GM12878 (cell line): ENCODE measurements at regions not wholly inside any gene's neighbourhood (a gene's known extent, or its start where the extent isn't known, plus 50 kb on each side); places are given as distances from the start of the nearest gene placed in this dataset.

ENCODE experiments used
- ATAC-seq: fragments of 200-7000 bp; cut with Tn5 transposase; 3 replicates; pipeline ENCODE4 v1.9.1; 2020; ENCODE audit warnings: mild to moderate bottlenecking, moderate library complexity
- BruUV-seq: library from RNA; stranded (reverse); fragments of 400-500 nt; replicated peaks from 2 replicates; lab custom pipeline; 2021; lab: Mats Ljungman, UMichigan
- CTCF ChIA-PET: fragments of 300-600 bp; sonication (Branson Sonifier 250); formaldehyde crosslinking; extraction: SDS; loops from one replicate; lab custom pipeline; 2021; ENCODE audit warnings: inconsistent platforms; lab: Yijun Ruan, JAX
- POLR2A ChIA-PET: fragments of 350-600 bp; formaldehyde crosslinking; extraction: SDS; loops from one replicate; lab custom pipeline; 2021; ENCODE audit warnings: inconsistent platforms; lab: Charles Lee
- RAD21 ChIA-PET: fragments of 300-600 bp; sonication (Branson Sonifier 250); formaldehyde crosslinking; loops from one replicate; lab custom pipeline; 2023; ENCODE audit warnings: antibody characterized with exemption; ENCODE audit not compliant: unreplicated experiment; lab: Charles Lee
- SMC1A ChIA-PET: fragments of 300-600 bp; sonication (Branson Sonifier 250); formaldehyde crosslinking; loops from one replicate; lab custom pipeline; 2023; ENCODE audit not compliant: unreplicated experiment, uncharacterized antibody; lab: Charles Lee
- DNase-seq: peaks from one replicate; pipeline ENCODE4 v3.0.0-alpha.2; 2011; ENCODE audit warnings: low read depth, low spot score
- FAIRE-seq: peaks from 3 replicates; lab custom pipeline; 2011; peaks lifted over from hg19 to GRCh38; lab: Jason Lieb, UNC
- H2AFZ ChIP-seq: 2 replicates; pipeline ENCODE4 v1.6.0; 2011; ENCODE audit warnings: low read depth, low read length, control low read depth; ENCODE audit not compliant: control insufficient read depth
- H3K27ac ChIP-seq: 2 replicates; pipeline ENCODE4 v1.5.1; 2011; ENCODE audit warnings: control low read depth; ENCODE audit not compliant: control insufficient read depth, insufficient read depth
- H3K27me3 ChIP-seq, 2 experiments: replicated peaks in 1 of 2; 2 replicates each; pipeline versions ENCODE4 v1.6.0 to v1.6.1; 2011; ENCODE audit warnings: low read length in 1 of 2; ENCODE audit not compliant: control insufficient read depth in 2 of 2, insufficient read depth in 2 of 2
- H3K36me3 ChIP-seq, 2 experiments: 2 replicates each; pipeline ENCODE4 v1.5.1; 2011; ENCODE audit warnings: low read length in 1 of 2; ENCODE audit not compliant: control insufficient read depth in 2 of 2, insufficient read depth in 2 of 2
- H3K4me1 ChIP-seq: 2 replicates; pipeline ENCODE4 v1.6.1; 2011; ENCODE audit warnings: mild to moderate bottlenecking, low read length, moderate library complexity, mixed read lengths; ENCODE audit not compliant: control insufficient read depth, insufficient read depth
- H3K4me2 ChIP-seq: 2 replicates; pipeline ENCODE4 v1.6.0; 2011; ENCODE audit warnings: control low read depth; ENCODE audit not compliant: control insufficient read depth, insufficient read depth
- H3K4me3 ChIP-seq: fragments of 200-600 bp; sonication (generic); 2 replicates; pipeline ENCODE4 v1.5.1; 2016
- H3K79me2 ChIP-seq: 2 replicates; pipeline ENCODE4 v1.6.0; 2011; ENCODE audit warnings: low read length; ENCODE audit not compliant: control insufficient read depth, insufficient read depth
- H3K9ac ChIP-seq: 2 replicates; pipeline ENCODE4 v1.8.0; 2011; ENCODE audit warnings: low read length, control low read depth, mixed read lengths; ENCODE audit not compliant: control insufficient read depth, insufficient read depth
- H3K9me3 ChIP-seq: replicated peaks from 3 replicates; pipeline ENCODE4 v1.5.1; 2011; ENCODE audit warnings: mild to moderate bottlenecking, low read length; ENCODE audit not compliant: control insufficient read depth, insufficient read depth
- H4K20me1 ChIP-seq: 2 replicates; pipeline ENCODE4 v1.6.0; 2011; ENCODE audit not compliant: control insufficient read depth, insufficient read depth
- CBX5 ChIP-seq: sonication (generic); IDR thresholded peaks from 2 replicates; pipeline ENCODE4 v1.6.1; 2016; ENCODE audit warnings: low read depth, moderate library complexity, mild to moderate bottlenecking, inconsistent platforms
- EGR1 ChIP-seq, 2 experiments: IDR thresholded peaks; 1 replicate in 1 of 2; 2 replicates in 1 of 2; pipeline ENCODE4 v1.6.1; 2011 to 2012; ENCODE audit warnings: low read depth in 2 of 2, low read length in 2 of 2, borderline replicate concordance in 1 of 2, mild to moderate bottlenecking in 1 of 2, moderate library complexity in 1 of 2
- GABPA ChIP-seq: IDR thresholded peaks from 2 replicates; pipeline ENCODE4 v1.6.1; 2014; ENCODE audit warnings: antibody characterized with exemption, low read depth, mild to moderate bottlenecking, inconsistent platforms
- GATAD2B ChIP-seq: fragments of 450-650 bp; conservative IDR thresholded peaks from 2 replicates; pipeline ENCODE4 v1.6.1; 2017; ENCODE audit warnings: low read depth, mild to moderate bottlenecking, moderate library complexity
- HDGF ChIP-seq: fragments of 450-650 bp; IDR thresholded peaks from 2 replicates; pipeline ENCODE4 v1.6.1; 2016; ENCODE audit warnings: antibody characterized with exemption
- KDM1A ChIP-seq: fragments of 200-600 bp; sonication (generic); IDR thresholded peaks from 2 replicates; pipeline ENCODE4 v1.6.1; 2016; ENCODE audit warnings: borderline replicate concordance
- MXI1 ChIP-seq: fragments of 150-350 bp; IDR thresholded peaks from 2 replicates; pipeline ENCODE4 v1.6.1; 2011; ENCODE audit warnings: low read depth, mild to moderate bottlenecking, inconsistent platforms, low read length, improper control_type of control experiment
- NFYA ChIP-seq: IDR thresholded peaks from 2 replicates; pipeline ENCODE4 v1.6.1; 2011; ENCODE audit warnings: low read depth, mild to moderate bottlenecking, low read length, improper control_type of control experiment, borderline replicate concordance
- PAX5 ChIP-seq: IDR thresholded peaks from 2 replicates; pipeline ENCODE4 v1.6.1; 2011; ENCODE audit warnings: low read depth, low read length, borderline replicate concordance
- PBX3 ChIP-seq: IDR thresholded peaks from 2 replicates; pipeline ENCODE4 v1.6.1; 2011; ENCODE audit warnings: mild to moderate bottlenecking, low read depth, low read length, moderate library complexity; ENCODE audit not compliant: insufficient replicate concordance
- RELA ChIP-seq: fragments of 450-650 bp; IDR thresholded peaks from 2 replicates; pipeline ENCODE4 v1.8.0; 2014; ENCODE audit warnings: borderline replicate concordance; ENCODE audit not compliant: partially characterized antibody
- SIX5 ChIP-seq: IDR thresholded peaks from 2 replicates; pipeline ENCODE4 v1.6.1; 2011; ENCODE audit warnings: mild to moderate bottlenecking, low read depth, low read length, moderate library complexity; ENCODE audit not compliant: severe bottlenecking
- SREBF1 ChIP-seq: IDR thresholded peaks from 2 replicates; pipeline ENCODE4 v1.6.1; 2012; ENCODE audit warnings: mild to moderate bottlenecking, low read length
- SUPT20H ChIP-seq: IDR thresholded peaks from 2 replicates; pipeline ENCODE4 v1.6.1; 2011; ENCODE audit warnings: low read depth, mild to moderate bottlenecking, low read length, moderate library complexity, borderline replicate concordance; ENCODE audit not compliant: control insufficient read depth
- TAF1 ChIP-seq: IDR thresholded peaks from 2 replicates; pipeline ENCODE4 v1.6.1; 2011; ENCODE audit warnings: mild to moderate bottlenecking, low read depth, low read length, borderline replicate concordance
- YBX1 ChIP-seq: fragments of 450-650 bp; IDR thresholded peaks from 2 replicates; pipeline ENCODE4 v1.6.1; 2016; ENCODE audit warnings: antibody characterized with exemption
- ZNF274 ChIP-seq: IDR thresholded peaks from one replicate; pipeline ENCODE4 v1.8.0; 2011; ENCODE audit not compliant: insufficient read length, insufficient read depth
- ZNF384 ChIP-seq: IDR thresholded peaks from 2 replicates; pipeline ENCODE4 v1.6.1; 2012; ENCODE audit warnings: low read depth, mild to moderate bottlenecking, low read length, improper control_type of control experiment, borderline replicate concordance
- WGBS: methylation state at CpG from one replicate; pipeline ENCODE4 v1.1.6; 2016; ENCODE audit warnings: low lambda C conversion rate; ENCODE audit not compliant: insufficient replicate concordance, insufficient coverage; ENCODE audit errors: missing lambda C conversion rate; 5-methylcytosine and 5-hydroxymethylcytosine counted together
- in situ Hi-C: fragments of 300-500 bp; cut with MboI; formaldehyde crosslinking; loops from 9 replicates; pipeline ENCODE4 v1.14.3; 2018; ENCODE audit warnings: mixed read lengths
- intact Hi-C: fragments of 100-400 bp; cut with micrococcal nuclease; formaldehyde crosslinking; loops from one replicate; pipeline ENCODE4 v1.14.2; 2022; ENCODE audit not compliant: unreplicated experiment

- no peak for TF ChIP-seq GABPA
- TF ChIP-seq GATAD2B = no peak
Measured at GRCh38 chr1:117685936-117686806, 80.3 kb downstream of the TENT5C start (continued).

GRCh38 chr1:117686907-117687306 lies 81.1 kb downstream of the TENT5C start:
- 9% methylated on average over 2 of the region's 2 CpGs for WGBS
- no peak overlapping the region for H2AFZ ChIP-seq
- DNase-seq = no peak
- no peak overlapping the region for H3K4me3 ChIP-seq
- POLR2A ChIA-PET = interaction anchor here (0.6 kb wide), 1 partner anchor 318 kb away, joined by 4 read pairs; no protein-coding TSS in a partner anchor
- TF ChIP-seq ZNF384 (no peak), TAF1 (no peak), HDGF (no peak), PAX5 (no peak), SIX5 (no peak), RELA (no peak), PBX3 (no peak), MXI1 (no peak), CBX5 (no peak), SUPT20H (no peak), NFYA (no peak), EGR1 (IDR thresholded peaks at IDR 0.05; ENCODE audit: borderline replicate concordance in 1 of 2, low read depth in 2 of 2, low read length in 2 of 2) (no peak), ZNF274 (no peak), SREBF1 (no peak), KDM1A (no peak), YBX1 (no peak)
- TF ChIP-seq, all 136 proteins: peak for 0
- Histone ChIP-seq H3K4me2 (no peak overlapping the region), H3K79me2 (no peaks in the 10 kb centered on the region), H3K36me3 (no peaks in the 10 kb centered on the region), H3K9me3 (no peaks in the 10 kb centered on the region), H3K4me1 (no peaks in the 10 kb centered on the region), H4K20me1 (no peaks in the 10 kb centered on the region; the same call in 1 of the 2 replicates), H3K27ac (no peak overlapping the region), H3K27me3 (peaks cover 0 to 15% of the 10 kb centered on the region in 2 experiments; a peak in 3 of 4 replicates), H3K9ac (no peak overlapping the region)
- FAIRE-seq = no peak
- ATAC-seq = no peak
- RAD21 ChIA-PET = no interaction called here
- intact Hi-C loops (no loop called here), in situ Hi-C loops (no loop called here)
- SMC1A ChIA-PET = no interaction called here
- CTCF ChIA-PET = interaction anchor here (1.3 kb wide), 1 partner anchor 152 kb away, joined by 5 read pairs; no protein-coding TSS in a partner anchor
- no TSS peak for BruUV-seq
